ENCODE measurements at regions not wholly inside any gene's neighbourhood (a gene's known extent, or its start where the extent isn't known, plus 50 kb on each side); places are given as distances from the start of the nearest gene placed in this dataset.

- H2BK5ac ChIP-seq (ENCODE audit: low read depth, low read length, poor library complexity, severe bottlenecking): no peak overlapping the region
- H2BK120ac ChIP-seq (ENCODE audit: low read depth, low read length): no peak overlapping the region
- POLR2A ChIA-PET (ENCODE audit: unreplicated experiment): no interaction called here
- H3K9ac ChIP-seq (ENCODE audit: low read depth, low read length): no peak overlapping the region
- no peak overlapping the region for H2AK5ac ChIP-seq (ENCODE audit: low read depth, low read length)
- H3K79me1 ChIP-seq (ENCODE audit: low read depth in 1 of 2, low read length in 2 of 2): no peaks in the 10 kb centered on the region
- DNase-seq (peak; percentile 75), ATAC-seq (ENCODE audit: low read depth) (peak; percentile 93)
- no CpG with 5 or more reads among the region's 7 CpGs for WGBS, 2 experiments (ENCODE audit: extremely low coverage in 2 of 2, insufficient read length in 1 of 2)
- no peak overlapping the region for H2BK20ac ChIP-seq (ENCODE audit: low read depth, low read length)
- no peaks in the 10 kb centered on the region for H4K20me1 ChIP-seq (ENCODE audit: insufficient read depth, low read length)
- BruUV-seq (replicated peaks): no TSS peak
- TF ChIP-seq CEBPB (IDR thresholded peaks at IDR 0.05; ENCODE audit: low read depth, low read length) (peak; percentile 39; the same call in 1 of the 2 replicates), RAD21 (IDR thresholded peaks at IDR 0.05; ENCODE audit: low read length) (no peak)
- H3K4ac ChIP-seq (ENCODE audit: low read depth, low read length): no peak overlapping the region
- peaks cover 5% of the 10 kb centered on the region for H3K9me3 ChIP-seq (ENCODE audit: control insufficient read depth, insufficient read depth, low read length)
- no peaks in the 10 kb centered on the region for H3K36me3 ChIP-seq (ENCODE audit: control insufficient read depth, insufficient read depth, low read length)
- no peak overlapping the region for H2AK9ac ChIP-seq (replicated peaks; ENCODE audit: low read depth, low read length, poor library complexity)
- no peak overlapping the region for H3K4me2 ChIP-seq (ENCODE audit: low read depth, low read length)
- CTCF ChIA-PET: interaction anchor here (0.9 kb wide), 1 partner anchor 13 kb away, joined by 3 read pairs; no protein-coding TSS in a partner anchor
- peak overlapping the region; percentile 38; the same call in 1 of the 2 replicates for H3K18ac ChIP-seq (ENCODE audit: low read depth, low read length)
- H3K4me1 ChIP-seq (ENCODE audit: control insufficient read depth, insufficient read depth, low read length): peaks cover 2% of the 10 kb centered on the region; the same call in 1 of the 2 replicates
- in situ Hi-C loops (cut with MboI; ENCODE audit: low sequenced_read_pairs): no loop called here
- no peak overlapping the region for H2BK15ac ChIP-seq (ENCODE audit: low read depth, low read length)
- H3K23ac ChIP-seq (ENCODE audit: low read depth, low read length): no peak overlapping the region
- no peak overlapping the region for H3K14ac ChIP-seq (replicated peaks; ENCODE audit: low read depth, low read length)
- H3K9me1 ChIP-seq (ENCODE audit: insufficient read depth, low read length): no peaks in the 10 kb centered on the region
- H3K27me3 ChIP-seq (ENCODE audit: control insufficient read depth, insufficient read depth, low read length): no peaks in the 10 kb centered on the region
- H4K8ac ChIP-seq (ENCODE audit: low read depth in 2 of 2, low read length in 2 of 2): no peak overlapping the region
- H2AFZ ChIP-seq (replicated peaks; ENCODE audit: low read length, poor library complexity): no peak overlapping the region
- H3K56ac ChIP-seq (ENCODE audit: extremely low read depth, insufficient read depth, low read length): no peak overlapping the region
- intact Hi-C loops (cut with micrococcal nuclease): no loop called here
- dilution Hi-C loops (cut with HindIII; ENCODE audit: low sequenced_read_pairs, unreplicated experiment): no loop called here
- no peak overlapping the region for H4K91ac ChIP-seq (ENCODE audit: insufficient read depth, low read depth, low read length)
- no peak overlapping the region for H3K4me3 ChIP-seq (ENCODE audit: insufficient read depth, low read depth, low read length)
- no peak overlapping the region for H3K27ac ChIP-seq (ENCODE audit: insufficient read depth, low read length)
- no peak overlapping the region for H4K5ac ChIP-seq (ENCODE audit: low read depth, low read length)
Observed at GRCh38 chr13:106337096-106337850, 198.2 kb downstream of the EFNB2 start.

Data from IMR-90 (cell line).